HepG2 (cell line): ENCODE measurements at regions not wholly inside any gene's neighbourhood (a gene's known extent, or its start where the extent isn't known, plus 50 kb on each side); places are given as distances from the start of the nearest gene placed in this dataset.

Source experiments
- ATAC-seq: fragments of 200-7000 bp; cut with Tn5 transposase; 3 replicates; pipeline ENCODE4 v1.9.1; 2020; ENCODE audit warnings: mild to moderate bottlenecking, moderate library complexity
- BruUV-seq: library from RNA; stranded (reverse); fragments of 400-500 nt; replicated peaks from 2 replicates; lab custom pipeline; 2021; lab: Mats Ljungman, UMichigan
- CTCF ChIA-PET: fragments of 300-600 bp; formaldehyde crosslinking; extraction: SDS; loops from one replicate; lab custom pipeline; 2021; ENCODE audit warnings: low total read pairs, inconsistent platforms, low intra/inter-chr PET ratio; lab: Yijun Ruan, JAX
- POLR2A ChIA-PET: fragments of 350-600 bp; sonication (Branson Sonifier 250); formaldehyde crosslinking; loops from one replicate; lab custom pipeline; 2020; ENCODE audit warnings: antibody characterized with exemption, inconsistent platforms; lab: Yijun Ruan, JAX
- DNase-seq: peaks from one replicate; pipeline ENCODE4 v3.0.0-alpha.2; 2015; ENCODE audit warnings: low spot score
- FAIRE-seq: peaks from 3 replicates; lab custom pipeline; 2011; peaks lifted over from hg19 to GRCh38; lab: Jason Lieb, UNC
- H2AFZ ChIP-seq: one replicate; pipeline ENCODE4 v1.6.1; 2011; ENCODE audit warnings: low read length, inconsistent platforms
- H3K27ac ChIP-seq: fragments of 300-600 bp; 3 replicates; pipeline ENCODE4 v1.8.0; 2011; ENCODE audit warnings: mixed run types, mild to moderate bottlenecking, mixed read lengths, low read length, inconsistent platforms; ENCODE audit not compliant: insufficient read depth; ENCODE audit errors: extremely low read length
- H3K27me3 ChIP-seq, 2 experiments: fragments of 200-600 bp in 1 of 2; 2 replicates in 1 of 2; 3 replicates in 1 of 2; pipeline versions ENCODE4 v1.6.0 to v1.8.0; 2011; ENCODE audit warnings: low read length in 2 of 2, mild to moderate bottlenecking in 2 of 2, moderate library complexity in 2 of 2, inconsistent platforms in 1 of 2; ENCODE audit not compliant: insufficient read depth in 2 of 2, control insufficient read depth in 1 of 2
- H3K36me3 ChIP-seq, 2 experiments: fragments of 200-600 bp in 1 of 2; replicated peaks in 1 of 2; 2 replicates in 1 of 2; 3 replicates in 1 of 2; pipeline versions ENCODE4 v1.5.1 to v1.8.0; 2011; ENCODE audit warnings: low read length in 2 of 2, inconsistent platforms in 1 of 2; ENCODE audit not compliant: insufficient read depth in 2 of 2, control insufficient read depth in 1 of 2
- H3K4me1 ChIP-seq: 2 replicates; pipeline ENCODE4 v1.5.1; 2012; ENCODE audit warnings: low read length, inconsistent platforms; ENCODE audit not compliant: insufficient read depth
- H3K4me2 ChIP-seq: 2 replicates; pipeline ENCODE4 v1.6.0; 2011; ENCODE audit warnings: low read depth, low read length, inconsistent platforms
- H3K4me3 ChIP-seq, 3 experiments: fragments of 200-600 bp in 1 of 3; sonication (generic), shearing (Covaris generic) in 1 of 3; replicated peaks in 1 of 3; 2 replicates each; pipeline ENCODE4 v1.5.1; 2011 to 2016; ENCODE audit warnings: low read length in 3 of 3, inconsistent platforms in 2 of 3, low read depth in 2 of 3, mild to moderate bottlenecking in 2 of 3, control low read depth in 1 of 3, mixed read lengths in 1 of 3; ENCODE audit not compliant: insufficient read depth in 1 of 3
- H3K79me2 ChIP-seq: one replicate; pipeline ENCODE4 v1.6.1; 2011; ENCODE audit warnings: low read length, inconsistent platforms; ENCODE audit not compliant: insufficient read depth
- H3K9ac ChIP-seq: 2 replicates; pipeline ENCODE4 v1.6.0; 2011; ENCODE audit warnings: mild to moderate bottlenecking, low read depth, low read length, inconsistent platforms; ENCODE audit not compliant: insufficient read depth
- H3K9me3 ChIP-seq: 2 replicates; pipeline ENCODE4 v1.5.1; 2012; ENCODE audit warnings: mild to moderate bottlenecking, low read length
- H4K20me1 ChIP-seq: 2 replicates; pipeline ENCODE4 v1.6.0; 2011; ENCODE audit warnings: inconsistent platforms, mild to moderate bottlenecking, low read length, moderate library complexity; ENCODE audit not compliant: insufficient read depth
- FOSL2 ChIP-seq: sonication (generic); formaldehyde crosslinking; IDR thresholded peaks from 2 replicates; pipeline ENCODE4 v1.4.0; 2020; ENCODE audit warnings: missing genetic modification reagents
- SP1 ChIP-seq, 2 experiments: fragments of 450-650 bp in 1 of 2; sonication (generic) in 1 of 2; formaldehyde crosslinking in 1 of 2; IDR thresholded peaks; 2 replicates each; pipeline versions ENCODE4 v1.4.0 to v1.6.1; 2016 to 2020; ENCODE audit warnings: missing genetic modification reagents in 1 of 2
- SPEN ChIP-seq: sonication (generic); formaldehyde crosslinking; IDR thresholded peaks from 2 replicates; pipeline ENCODE4 v1.5.1; 2020; ENCODE audit warnings: low read depth, mild to moderate bottlenecking, missing genetic modification reagents
- ZBTB42 ChIP-seq: sonication (generic); formaldehyde crosslinking; IDR thresholded peaks from 2 replicates; pipeline ENCODE4 v1.5.0; 2020; ENCODE audit warnings: mild to moderate bottlenecking, missing genetic modification reagents
- ZBTB43 ChIP-seq: sonication (generic); formaldehyde crosslinking; conservative IDR thresholded peaks from 2 replicates; pipeline ENCODE4 v1.4.0; 2020; ENCODE audit warnings: missing genetic modification reagents
- ZNF34 ChIP-seq: sonication (generic); formaldehyde crosslinking; IDR thresholded peaks from 2 replicates; pipeline ENCODE4 v1.4.0; 2020; ENCODE audit warnings: mild to moderate bottlenecking, missing genetic modification reagents, borderline replicate concordance
- ZNF883 ChIP-seq: sonication (generic); formaldehyde crosslinking; IDR thresholded peaks from 2 replicates; pipeline ENCODE4 v1.5.1; 2020; ENCODE audit warnings: mild to moderate bottlenecking, missing genetic modification reagents; ENCODE audit errors: not compliant biosample characterization
- WGBS: methylation state at CpG from one replicate; pipeline ENCODE4 v1.1.6; 2017; ENCODE audit warnings: low lambda C conversion rate; 5-methylcytosine and 5-hydroxymethylcytosine counted together
- in situ Hi-C: cut with HindIII; loops from 2 replicates; pipeline ENCODE4 v1.10.0; 2017; ENCODE audit warnings: low pct_unique_long_range_greater_than_20kb; ENCODE audit not compliant: extremely low pct_ligation_motif_present
- intact Hi-C: fragments of 100-400 bp; cut with micrococcal nuclease; formaldehyde crosslinking; loops from one replicate; pipeline ENCODE4 v1.10.0; 2022; ENCODE audit not compliant: unreplicated experiment
- TF ChIP-seq, protein P1 (sequence below): IDR thresholded peaks from 2 replicates; pipeline ENCODE4 v1.6.1; 2016; ENCODE audit warnings: low read depth
- TF ChIP-seq, protein P2 (sequence below): sonication (generic); formaldehyde crosslinking; IDR thresholded peaks from 2 replicates; pipeline ENCODE4 v1.9.0; 2022; ENCODE audit warnings: missing genetic modification reagents, mild to moderate bottlenecking, borderline replicate concordance

DNA sequence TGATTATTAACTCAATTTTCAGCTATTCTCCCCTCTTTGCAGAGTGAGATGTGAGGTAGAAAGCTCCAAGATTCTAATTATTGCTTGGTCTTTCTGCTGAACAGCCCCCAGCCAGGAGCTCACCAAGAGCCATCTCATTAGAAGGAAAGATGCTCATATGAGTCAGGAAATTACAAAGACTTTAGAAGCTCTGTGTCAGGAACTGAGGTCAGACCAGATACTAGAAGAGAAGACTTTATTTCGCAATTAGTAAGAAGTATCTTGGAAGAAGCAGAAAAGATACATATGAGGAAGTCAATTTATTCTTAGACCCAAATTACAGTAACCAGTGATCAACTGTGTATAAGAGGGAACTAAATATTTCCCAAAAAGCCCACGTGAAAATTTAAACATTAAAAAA is 626.9 kb downstream of the ZWINT start:
- Histone ChIP-seq H3K9me3 (no peaks in the 10 kb centered on the region), H3K27me3 (no peaks in the 10 kb centered on the region), H3K4me1 (no peaks in the 10 kb centered on the region), H3K4me2 (no peak overlapping the region), H4K20me1 (no peaks in the 10 kb centered on the region), H2AFZ (no peak overlapping the region), H3K4me3 (no peak overlapping the region), H3K27ac (no peak overlapping the region), H3K36me3 (no peaks in the 10 kb centered on the region), H3K9ac (no peak overlapping the region), H3K79me2 (no peaks in the 10 kb centered on the region)
- ChIA-PET POLR2A (no interaction called here), CTCF (no interaction called here)
- no peak for DNase-seq
- in situ Hi-C loops = loop anchor here (25.0 kb wide), 1 partner anchor 647 kb away; no protein-coding TSS in a partner anchor
- no TSS peak for BruUV-seq
- ATAC-seq = no peak
- intact Hi-C loops = no loop called here
- TF ChIP-seq ZNF883 (CRISPR knock-in tag) = no peak
- TF ChIP-seq SP1 (IDR thresholded peaks at IDR 0.05) = no peak
- TF ChIP-seq SP1 (CRISPR knock-in tag; IDR thresholded peaks at IDR 0.05) = no peak
- TF ChIP-seq, protein P1, sequence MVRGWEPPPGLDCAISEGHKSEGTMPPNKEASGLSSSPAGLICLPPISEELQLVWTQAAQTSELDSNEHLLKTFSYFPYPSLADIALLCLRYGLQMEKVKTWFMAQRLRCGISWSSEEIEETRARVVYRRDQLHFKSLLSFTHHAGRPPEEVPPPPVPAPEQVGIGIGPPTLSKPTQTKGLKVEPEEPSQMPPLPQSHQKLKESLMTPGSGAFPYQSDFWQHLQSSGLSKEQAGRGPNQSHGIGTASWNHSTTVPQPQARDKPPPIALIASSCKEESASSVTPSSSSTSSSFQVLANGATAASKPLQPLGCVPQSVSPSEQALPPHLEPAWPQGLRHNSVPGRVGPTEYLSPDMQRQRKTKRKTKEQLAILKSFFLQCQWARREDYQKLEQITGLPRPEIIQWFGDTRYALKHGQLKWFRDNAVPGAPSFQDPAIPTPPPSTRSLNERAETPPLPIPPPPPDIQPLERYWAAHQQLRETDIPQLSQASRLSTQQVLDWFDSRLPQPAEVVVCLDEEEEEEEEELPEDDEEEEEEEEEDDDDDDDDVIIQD (CRISPR knock-in tag) = no peak
- no peak for TF ChIP-seq FOSL2 (CRISPR knock-in tag)
- TF ChIP-seq ZBTB42 (CRISPR knock-in tag) = no peak
- no peak for TF ChIP-seq SPEN (CRISPR knock-in tag)
- 1% methylated on average over 2 of the region's 2 CpGs for WGBS
- FAIRE-seq = no peak

GRCh38 chr10:55704950-55705349 is 656.1 kb downstream of the ZWINT start:
- BruUV-seq = no TSS peak
- ChIA-PET POLR2A (no interaction called here), CTCF (no interaction called here)
- no peak for FAIRE-seq
- DNase-seq = no peak
- no peaks in the 10 kb centered on the region for H3K9me3 ChIP-seq
- ATAC-seq = no peak
- intact Hi-C loops (no loop called here), in situ Hi-C loops (no loop called here)
- H3K9ac ChIP-seq = no peak overlapping the region
- H3K4me2 ChIP-seq = no peak overlapping the region
- no peak overlapping the region for H2AFZ ChIP-seq
- no peaks in the 10 kb centered on the region for H3K79me2 ChIP-seq
- H3K4me1 ChIP-seq = no peaks in the 10 kb centered on the region
- no peaks in the 10 kb centered on the region for H3K36me3 ChIP-seq
- no peaks in the 10 kb centered on the region for H3K27me3 ChIP-seq
- H3K27ac ChIP-seq = no peak overlapping the region
- H3K4me3 ChIP-seq = no peak overlapping the region
- WGBS = 0% methylated on average over 2 of the region's 2 CpGs
- H4K20me1 ChIP-seq = no peaks in the 10 kb centered on the region
- TF ChIP-seq, protein P2, sequence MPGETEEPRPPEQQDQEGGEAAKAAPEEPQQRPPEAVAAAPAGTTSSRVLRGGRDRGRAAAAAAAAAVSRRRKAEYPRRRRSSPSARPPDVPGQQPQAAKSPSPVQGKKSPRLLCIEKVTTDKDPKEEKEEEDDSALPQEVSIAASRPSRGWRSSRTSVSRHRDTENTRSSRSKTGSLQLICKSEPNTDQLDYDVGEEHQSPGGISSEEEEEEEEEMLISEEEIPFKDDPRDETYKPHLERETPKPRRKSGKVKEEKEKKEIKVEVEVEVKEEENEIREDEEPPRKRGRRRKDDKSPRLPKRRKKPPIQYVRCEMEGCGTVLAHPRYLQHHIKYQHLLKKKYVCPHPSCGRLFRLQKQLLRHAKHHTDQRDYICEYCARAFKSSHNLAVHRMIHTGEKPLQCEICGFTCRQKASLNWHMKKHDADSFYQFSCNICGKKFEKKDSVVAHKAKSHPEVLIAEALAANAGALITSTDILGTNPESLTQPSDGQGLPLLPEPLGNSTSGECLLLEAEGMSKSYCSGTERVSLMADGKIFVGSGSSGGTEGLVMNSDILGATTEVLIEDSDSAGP (CRISPR knock-in tag) = no peak
- TF ChIP-seq ZBTB43 (no peak), ZNF34 (CRISPR knock-in tag) (no peak)
